ENCODE measurements at regions not wholly inside any gene's neighbourhood (a gene's known extent, or its start where the extent isn't known, plus 50 kb on each side); places are given as distances from the start of the nearest gene placed in this dataset.

DNA sequence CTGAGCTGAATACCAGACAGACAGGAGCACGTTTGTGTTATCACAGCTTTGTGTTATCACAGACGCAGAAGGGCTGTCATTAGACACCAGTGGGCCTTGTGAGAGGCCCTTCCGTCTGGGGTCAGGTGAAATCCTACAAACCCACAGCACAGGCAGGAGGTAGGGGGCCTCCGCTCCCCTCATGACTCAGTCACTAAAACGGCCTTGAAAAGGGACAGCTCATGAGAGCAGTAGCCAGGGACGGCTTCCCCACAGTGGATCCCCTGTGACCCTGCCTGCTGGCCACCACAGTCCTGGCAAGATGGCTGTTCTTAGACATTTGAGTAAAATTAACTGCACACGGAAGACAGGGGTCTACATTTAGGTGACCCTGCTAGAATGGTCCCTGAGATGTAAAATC, 215.8 kb upstream of the PPP2R2D start:
- Histone ChIP-seq H3K4me1 (no peaks in the 10 kb centered on the region), H3K9me3 (no peaks in the 10 kb centered on the region), H3K27ac (no peak overlapping the region), H3K27me3 (no peaks in the 10 kb centered on the region), H3K36me3 (ENCODE audit: low read depth, missing control alignments) (no peaks in the 10 kb centered on the region), H3K4me3 (no peak overlapping the region)
- TF ChIP-seq, protein P1, sequence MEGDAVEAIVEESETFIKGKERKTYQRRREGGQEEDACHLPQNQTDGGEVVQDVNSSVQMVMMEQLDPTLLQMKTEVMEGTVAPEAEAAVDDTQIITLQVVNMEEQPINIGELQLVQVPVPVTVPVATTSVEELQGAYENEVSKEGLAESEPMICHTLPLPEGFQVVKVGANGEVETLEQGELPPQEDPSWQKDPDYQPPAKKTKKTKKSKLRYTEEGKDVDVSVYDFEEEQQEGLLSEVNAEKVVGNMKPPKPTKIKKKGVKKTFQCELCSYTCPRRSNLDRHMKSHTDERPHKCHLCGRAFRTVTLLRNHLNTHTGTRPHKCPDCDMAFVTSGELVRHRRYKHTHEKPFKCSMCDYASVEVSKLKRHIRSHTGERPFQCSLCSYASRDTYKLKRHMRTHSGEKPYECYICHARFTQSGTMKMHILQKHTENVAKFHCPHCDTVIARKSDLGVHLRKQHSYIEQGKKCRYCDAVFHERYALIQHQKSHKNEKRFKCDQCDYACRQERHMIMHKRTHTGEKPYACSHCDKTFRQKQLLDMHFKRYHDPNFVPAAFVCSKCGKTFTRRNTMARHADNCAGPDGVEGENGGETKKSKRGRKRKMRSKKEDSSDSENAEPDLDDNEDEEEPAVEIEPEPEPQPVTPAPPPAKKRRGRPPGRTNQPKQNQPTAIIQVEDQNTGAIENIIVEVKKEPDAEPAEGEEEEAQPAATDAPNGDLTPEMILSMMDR (IDR thresholded peaks at IDR 0.05) = no peak
- TF ChIP-seq POLR2A (IDR thresholded peaks at IDR 0.05) = no peak
- intact Hi-C loops (cut with DNase I; ENCODE audit: low total_unique reads) = no loop called here
- DNase-seq = no peak
- 59 to 60% methylated on average over 4 to 7 of the region's 7 CpGs for WGBS, 2 donors

DNA sequence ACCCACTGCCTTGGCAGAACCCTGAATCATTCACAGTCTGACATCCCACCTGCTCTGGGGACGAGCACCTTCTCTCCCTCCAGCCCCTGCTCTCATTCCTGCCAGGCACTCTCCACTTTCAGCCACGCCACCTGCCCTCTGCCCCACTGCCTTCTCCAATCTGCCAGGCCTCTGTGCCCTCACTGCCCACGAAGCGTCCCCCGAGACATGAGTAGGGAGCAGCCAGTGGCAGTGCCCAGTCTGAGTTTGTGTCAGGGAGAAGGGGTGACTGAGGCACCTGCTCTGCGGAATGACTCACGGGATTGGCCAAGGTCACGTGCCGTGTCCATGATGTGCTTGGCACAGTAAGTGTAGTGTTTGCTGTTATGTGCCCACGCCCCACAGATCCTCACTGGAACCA, 215.2 kb upstream of the PPP2R2D start:
- H3K4me3 ChIP-seq = no peak overlapping the region
- H3K36me3 ChIP-seq (ENCODE audit: low read depth, missing control alignments) = no peaks in the 10 kb centered on the region
- H3K27ac ChIP-seq = no peak overlapping the region
- no peak for TF ChIP-seq POLR2A (IDR thresholded peaks at IDR 0.05)
- TF ChIP-seq, protein P1 (IDR thresholded peaks at IDR 0.05) = no peak
- no peaks in the 10 kb centered on the region for H3K4me1 ChIP-seq
- 85 to 92% methylated on average over 9 to 10 of the region's 10 CpGs for WGBS, 2 donors
- H3K27me3 ChIP-seq = no peaks in the 10 kb centered on the region
- DNase-seq = no peak
- intact Hi-C loops (cut with DNase I; ENCODE audit: low total_unique reads) = no loop called here
- no peaks in the 10 kb centered on the region for H3K9me3 ChIP-seq

DNA sequence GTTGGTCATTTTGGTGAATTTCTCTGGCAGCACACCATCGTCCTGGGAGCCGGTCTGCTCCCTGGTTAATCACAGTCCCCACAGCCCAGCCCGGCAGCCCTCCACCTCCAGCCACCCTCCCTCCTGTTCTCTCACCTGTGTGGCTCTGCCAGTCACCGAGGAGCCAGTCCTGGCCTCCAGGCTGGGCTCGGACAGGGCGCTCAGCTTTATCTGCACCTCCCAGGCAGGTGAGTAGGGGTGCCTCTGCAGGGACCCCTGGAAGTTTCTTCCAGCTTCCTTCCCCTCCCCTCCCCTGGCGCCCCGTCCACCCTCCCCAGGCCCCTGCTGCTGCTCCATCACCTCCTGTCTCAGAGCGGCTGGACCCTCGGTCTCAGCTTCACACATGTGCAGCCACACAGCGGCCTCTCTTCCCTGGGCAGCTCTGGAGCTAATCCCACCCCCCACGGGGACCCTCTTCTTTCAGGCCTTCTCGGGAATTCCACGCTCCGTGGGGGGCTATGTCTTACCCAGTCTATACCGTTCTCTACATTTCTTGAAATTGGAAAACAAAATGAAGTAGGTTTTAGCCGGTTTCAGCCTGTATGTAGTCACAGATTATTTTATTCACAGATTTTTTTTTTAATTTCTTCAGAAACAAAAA, 213.9 kb upstream of the PPP2R2D start:
- DNase-seq = no peak
- H3K27me3 ChIP-seq = no peaks in the 10 kb centered on the region
- WGBS, 2 donors = 49 to 53% methylated on average over 17 of the region's 17 CpGs

DNA sequence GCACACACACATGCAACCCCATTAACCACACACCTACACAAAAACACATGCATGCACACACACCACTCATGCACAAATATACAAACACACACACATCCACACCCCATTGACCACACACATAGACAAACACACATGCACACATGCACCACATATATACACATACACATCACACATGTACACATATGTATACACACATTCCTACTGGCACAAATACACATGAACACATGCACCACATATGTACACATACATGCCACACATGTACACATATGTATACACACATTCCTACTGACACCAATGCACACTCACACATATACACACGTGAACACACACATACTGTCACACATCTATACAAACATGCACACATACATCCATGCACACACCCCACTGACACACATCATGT, 212.5 kb upstream of the PPP2R2D start:
- Histone ChIP-seq H3K9me3 (no peaks in the 10 kb centered on the region), H3K4me1 (no peaks in the 10 kb centered on the region), H3K27me3 (no peaks in the 10 kb centered on the region), H3K4me3 (no peak overlapping the region), H3K27ac (no peak overlapping the region), H3K36me3 (ENCODE audit: low read depth, missing control alignments) (no peaks in the 10 kb centered on the region)
- no peak for TF ChIP-seq POLR2A (IDR thresholded peaks at IDR 0.05)
- TF ChIP-seq, protein P1 (IDR thresholded peaks at IDR 0.05) = no peak
- 81 to 82% methylated on average over 1 of the region's 1 CpG for whole genome bisulfite sequencing, 2 donors
- intact Hi-C loops (cut with DNase I; ENCODE audit: low total_unique reads) = no loop called here
- no peak for DNase-seq

More for the DNA sequence above, 213.9 kb upstream of the PPP2R2D start:
- TF ChIP-seq, protein P1 (IDR thresholded peaks at IDR 0.05) = no peak
- TF ChIP-seq POLR2A (IDR thresholded peaks at IDR 0.05) = no peak
- no peaks in the 10 kb centered on the region for H3K4me1 ChIP-seq
- H3K36me3 ChIP-seq (ENCODE audit: low read depth, missing control alignments) = no peaks in the 10 kb centered on the region
- no peak overlapping the region for H3K4me3 ChIP-seq
- H3K9me3 ChIP-seq = no peaks in the 10 kb centered on the region
- intact Hi-C loops (cut with DNase I; ENCODE audit: low total_unique reads) = no loop called here
- no peak overlapping the region for H3K27ac ChIP-seq

DNA sequence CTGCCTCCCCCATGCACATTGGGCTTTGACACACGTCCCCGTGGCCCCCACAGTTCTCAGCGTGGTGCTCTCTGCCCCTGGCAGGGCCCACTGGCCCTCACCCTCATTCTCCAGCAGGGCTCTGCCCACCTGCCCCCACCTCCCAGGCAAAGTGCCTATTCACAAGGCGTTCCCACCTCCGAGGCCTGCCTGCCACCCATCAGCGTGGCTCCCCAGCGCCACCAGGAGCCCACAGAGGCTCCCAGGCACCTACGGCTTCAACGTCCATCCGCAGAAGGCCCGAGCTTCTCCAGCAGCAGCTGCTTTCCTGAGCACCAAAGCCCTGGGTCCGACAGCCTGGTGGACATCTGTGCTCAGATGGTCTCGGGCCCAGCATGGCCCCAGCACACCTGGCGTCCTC, 211.8 kb upstream of the PPP2R2D start:
- Histone ChIP-seq H3K27me3 (no peaks in the 10 kb centered on the region), H3K4me1 (no peaks in the 10 kb centered on the region), H3K27ac (no peak overlapping the region), H3K9me3 (no peaks in the 10 kb centered on the region), H3K4me3 (no peak overlapping the region), H3K36me3 (ENCODE audit: low read depth, missing control alignments) (no peaks in the 10 kb centered on the region)
- TF ChIP-seq, protein P1 (IDR thresholded peaks at IDR 0.05) = no peak
- TF ChIP-seq POLR2A (IDR thresholded peaks at IDR 0.05) = no peak
- intact Hi-C loops (cut with DNase I; ENCODE audit: low total_unique reads) = no loop called here
- WGBS, 2 donors = 68 to 90% methylated on average over 4 to 14 of the region's 14 CpGs
- no peak for DNase-seq

Measured in testis (tissue), 2 donors.